SU-DHL-6 (cell line): ENCODE measurements at regions not wholly inside any gene's neighbourhood (a gene's known extent, or its start where the extent isn't known, plus 50 kb on each side); places are given as distances from the start of the nearest gene placed in this dataset.

ENCODE experiments used
- H2AFZ ChIP-seq: fragments of 200-600 bp; sonication (generic); 2 replicates; pipeline ENCODE4 v1.6.1; 2014; ENCODE audit warnings: low read depth, mild to moderate bottlenecking, moderate library complexity, mixed read lengths, antibody characterized with exemption, low read length; ENCODE audit not compliant: severe bottlenecking
- H3F3A ChIP-seq: fragments of 200-600 bp; shearing (Covaris generic); 2 replicates; pipeline ENCODE4 v1.6.0; 2016; ENCODE audit warnings: antibody characterized with exemption, mild to moderate bottlenecking; ENCODE audit not compliant: insufficient read depth
- H3K27ac ChIP-seq: fragments of 200-600 bp; sonication (generic); 2 replicates; pipeline ENCODE4 v1.5.1; 2016; ENCODE audit warnings: low read depth, mild to moderate bottlenecking, low read length, moderate library complexity, mixed read lengths
- H3K27me3 ChIP-seq: fragments of 200-600 bp; sonication (generic), shearing (Covaris generic); 2 replicates; pipeline ENCODE4 v1.6.0; 2014; ENCODE audit warnings: mild to moderate bottlenecking, low read length
- H3K36me3 ChIP-seq: fragments of 200-600 bp; sonication (generic); 2 replicates; pipeline ENCODE4 v1.6.1; 2014; ENCODE audit warnings: mild to moderate bottlenecking, low read length, mixed read lengths
- H3K4me2 ChIP-seq: fragments of 300-600, 200-600 bp; shearing (Covaris generic), sonication (generic); 2 replicates; pipeline ENCODE4 v1.6.0; 2014; ENCODE audit warnings: low read length, low read depth, mild to moderate bottlenecking; ENCODE audit not compliant: poor library complexity, severe bottlenecking
- H3K4me3 ChIP-seq: fragments of 200-600 bp; sonication (generic); 2 replicates; pipeline ENCODE4 v1.5.1; 2014; ENCODE audit warnings: antibody characterized with exemption, low read length, mild to moderate bottlenecking, mixed read lengths; ENCODE audit not compliant: insufficient read depth, poor library complexity, severe bottlenecking
- H3K79me2 ChIP-seq: fragments of 200-600 bp; sonication (generic); 2 replicates; pipeline ENCODE4 v1.6.1; 2014; ENCODE audit warnings: mild to moderate bottlenecking, low read length, moderate library complexity; ENCODE audit not compliant: insufficient read depth
- H3K9ac ChIP-seq: fragments of 200-600 bp; sonication (generic); 2 replicates; pipeline ENCODE4 v1.7.0; 2014; ENCODE audit warnings: mild to moderate bottlenecking, low read length
- H3K9me2 ChIP-seq: fragments of 200-600 bp; sonication (generic); replicated peaks from 2 replicates; pipeline ENCODE4 v1.6.1; 2014; ENCODE audit warnings: low read length; ENCODE audit not compliant: insufficient read depth
- H3K9me3 ChIP-seq: fragments of 200-600 bp; sonication (generic); 2 replicates; pipeline ENCODE4 v1.6.1; 2014; ENCODE audit warnings: low read length, mixed read lengths; ENCODE audit not compliant: insufficient read depth
- H4K20me1 ChIP-seq: fragments of 200-600 bp; sonication (generic); 2 replicates; pipeline ENCODE4 v1.6.1; 2014; ENCODE audit warnings: low read depth, mild to moderate bottlenecking, antibody characterized with exemption, low read length, moderate library complexity, mixed read lengths
- CTCF ChIP-seq: fragments of 200-600 bp; sonication (generic); IDR thresholded peaks from one replicate; pipeline ENCODE4 v1.5.1; 2017; ENCODE audit warnings: antibody characterized with exemption, mild to moderate bottlenecking, low read length, moderate library complexity; ENCODE audit not compliant: insufficient read depth, poor library complexity, severe bottlenecking
- EZH2phosphoT487 ChIP-seq: fragments of 200-600 bp; sonication (generic), shearing (Covaris generic); conservative IDR thresholded peaks from 2 replicates; pipeline ENCODE4 v1.6.1; 2018; ENCODE audit warnings: mild to moderate bottlenecking, antibody characterized with exemption, low read length, moderate library complexity, mixed read lengths

DNA sequence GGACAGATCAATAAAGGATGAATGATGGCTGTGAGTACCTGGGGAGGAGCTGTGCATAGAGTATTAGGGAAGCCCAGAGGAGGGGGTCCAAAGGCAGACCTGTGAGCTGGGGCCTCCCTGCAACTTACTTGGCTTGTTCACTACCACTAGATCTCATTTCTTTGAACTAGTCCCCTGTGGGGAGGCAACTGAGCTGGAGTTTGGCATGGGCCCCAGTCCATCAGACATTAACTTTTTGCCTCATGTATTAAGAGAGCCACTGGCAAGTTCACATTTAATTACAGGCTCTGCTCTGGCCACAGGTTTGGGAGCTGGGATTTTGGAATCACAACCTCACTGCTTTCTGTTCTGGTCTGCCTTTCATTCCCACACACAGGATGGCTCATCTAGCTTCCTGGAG lies 254.1 kb downstream of the PRL start:
- H3K36me3 ChIP-seq = no peaks in the 10 kb centered on the region
- no peaks in the 10 kb centered on the region for H3K79me2 ChIP-seq
- no peaks in the 10 kb centered on the region for H3K9me3 ChIP-seq
- no peaks in the 10 kb centered on the region for H4K20me1 ChIP-seq
- no peak overlapping the region for H3K4me2 ChIP-seq
- no peak overlapping the region for H3K27ac ChIP-seq
- no peaks in the 10 kb centered on the region for H3K9me2 ChIP-seq
- no peak overlapping the region for H3K4me3 ChIP-seq
- TF ChIP-seq EZH2phosphoT487 (no peak), CTCF (no peak)
- H3F3A ChIP-seq = no peaks in the 10 kb centered on the region
- H2AFZ ChIP-seq = no peak overlapping the region
- no peak overlapping the region for H3K9ac ChIP-seq
- no peaks in the 10 kb centered on the region for H3K27me3 ChIP-seq

DNA sequence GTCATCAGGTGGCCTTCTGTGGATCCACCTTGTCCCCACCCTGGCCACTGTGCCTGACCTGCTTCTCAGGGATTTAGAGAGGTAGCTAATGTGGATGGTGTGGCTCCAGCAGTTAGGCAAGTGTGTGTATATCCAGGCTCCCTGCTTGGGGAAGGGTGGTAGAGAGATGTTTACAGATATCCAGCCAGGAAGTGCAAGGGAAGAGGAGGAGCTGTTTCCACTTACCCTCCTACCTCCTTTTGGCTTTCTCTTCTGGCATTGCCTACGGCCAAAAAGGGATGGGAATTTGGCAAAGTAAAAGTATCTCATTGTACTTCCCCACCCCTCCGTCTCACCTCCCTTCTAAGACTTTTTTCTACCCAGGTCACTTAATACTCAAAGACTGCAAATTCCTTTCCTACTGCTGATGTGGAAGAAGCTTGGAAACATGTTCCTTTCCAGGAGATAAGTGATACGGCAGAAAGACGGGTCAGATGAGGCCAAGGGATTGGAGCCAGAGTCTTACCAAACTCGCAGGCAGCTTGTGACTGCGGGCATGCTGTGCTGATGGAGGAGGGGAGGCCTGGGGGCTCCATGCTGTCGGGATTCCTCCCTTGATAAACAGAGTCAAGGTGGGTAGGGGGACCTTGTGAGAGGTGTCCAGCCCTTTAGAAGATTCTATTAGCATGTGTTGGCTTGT lies 253.4 kb downstream of the PRL start:
- Histone ChIP-seq H3K4me3 (no peak overlapping the region), H3K27ac (no peak overlapping the region), H3K36me3 (no peaks in the 10 kb centered on the region)

GRCh38 chr6:22045261-22045912 lies 251.4 kb downstream of the PRL start:
- no peak overlapping the region for H3K27ac ChIP-seq
- H3K27me3 ChIP-seq = no peaks in the 10 kb centered on the region
- H3K9me3 ChIP-seq = no peaks in the 10 kb centered on the region
- H3K4me3 ChIP-seq = no peak overlapping the region
- no peak overlapping the region for H3K9ac ChIP-seq
- no peaks in the 10 kb centered on the region for H3F3A ChIP-seq
- H3K4me2 ChIP-seq = no peak overlapping the region
- no peaks in the 10 kb centered on the region for H4K20me1 ChIP-seq
- TF ChIP-seq CTCF (no peak), EZH2phosphoT487 (no peak)
- no peaks in the 10 kb centered on the region for H3K79me2 ChIP-seq
- H3K36me3 ChIP-seq = no peaks in the 10 kb centered on the region
- no peaks in the 10 kb centered on the region for H3K9me2 ChIP-seq
- no peak overlapping the region for H2AFZ ChIP-seq

More for the DNA sequence above, 253.4 kb downstream of the PRL start:
- TF ChIP-seq EZH2phosphoT487 (no peak), CTCF (no peak)
- no peaks in the 10 kb centered on the region for H3K9me2 ChIP-seq
- H3K9ac ChIP-seq = no peak overlapping the region
- no peaks in the 10 kb centered on the region for H3K79me2 ChIP-seq
- no peaks in the 10 kb centered on the region for H3K9me3 ChIP-seq
- H4K20me1 ChIP-seq = no peaks in the 10 kb centered on the region
- no peaks in the 10 kb centered on the region for H3K27me3 ChIP-seq
- no peak overlapping the region for H3K4me2 ChIP-seq
- no peak overlapping the region for H2AFZ ChIP-seq
- no peaks in the 10 kb centered on the region for H3F3A ChIP-seq
